Mammary epithelial cell (primary cell): ENCODE measurements at regions not wholly inside any gene's neighbourhood (a gene's known extent, or its start where the extent isn't known, plus 50 kb on each side); places are given as distances from the start of the nearest gene placed in this dataset.

Experiments
- CTCF ChIP-seq, 2 donors: IDR thresholded peaks in 1 of 2; conservative IDR thresholded peaks in 1 of 2; 2 replicates each; pipeline ENCODE4 v1.5.1; 2011 to 2012; ENCODE audit warnings: inconsistent platforms in 2 of 2, low read length in 2 of 2, mild to moderate bottlenecking in 2 of 2, control low read depth in 1 of 2, low read depth in 1 of 2; ENCODE audit not compliant: insufficient read depth in 1 of 2; ENCODE audit errors: extremely low read depth in 1 of 2
- EZH2 ChIP-seq: IDR thresholded peaks from 2 replicates; pipeline ENCODE4 v1.6.1; 2012; ENCODE audit warnings: low read length, inconsistent platforms, borderline replicate concordance

GRCh38 chr10:90417476-90418210 lies 440.2 kb downstream of the HTR7 start:
- no peak for TF ChIP-seq CTCF (conservative IDR thresholded peaks at IDR 0.05 in 1 of 2, IDR thresholded peaks at IDR 0.05 in 1 of 2; ENCODE audit: extremely low read depth in 1 of 2, insufficient read depth in 1 of 2, low read depth in 1 of 2, low read length in 2 of 2)
- TF ChIP-seq EZH2: no peak
